K562 (cell line): ENCODE measurements at regions not wholly inside any gene's neighbourhood (a gene's known extent, or its start where the extent isn't known, plus 50 kb on each side); places are given as distances from the start of the nearest gene placed in this dataset.

Experiments
- ATAC-seq: fragments of 200-7000 bp; cut with Tn5 transposase; 3 replicates; pipeline ENCODE4 v1.9.1; 2020; ENCODE audit warnings: moderate library complexity
- BruUV-seq: library from RNA; stranded (reverse); fragments of 400-500 nt; replicated peaks from 2 replicates; lab custom pipeline; 2021; lab: Mats Ljungman, UMichigan
- CTCF ChIA-PET: fragments of 300-600 bp; formaldehyde crosslinking; extraction: SDS; loops from one replicate; lab custom pipeline; 2021; ENCODE audit warnings: low intra/inter-chr PET ratio; lab: Yijun Ruan, JAX
- POLR2A ChIA-PET: fragments of 300-600, 350-650 bp; sonication (Branson Sonifier 250); formaldehyde crosslinking; extraction: SDS; loops from one replicate; lab custom pipeline; 2021; ENCODE audit warnings: antibody characterized with exemption, inconsistent platforms; lab: Yijun Ruan, JAX
- DNase-seq, 4 experiments: peaks; one replicate each; pipeline versions ENCODE4 v3.0.0 to v3.0.0-alpha.2; 2011 to 2018; ENCODE audit warnings: low spot score in 3 of 4, mixed read lengths in 3 of 4; ENCODE audit errors: extremely low read depth in 1 of 4
- FAIRE-seq: peaks from 2 replicates; lab custom pipeline; 2011; peaks lifted over from hg19 to GRCh38; lab: Jason Lieb, UNC
- H2AFZ ChIP-seq: 2 replicates; pipeline ENCODE4 v1.6.0; 2011; ENCODE audit warnings: low read depth, low read length, control low read depth, inconsistent platforms
- H3K27ac ChIP-seq: fragments of 200-600 bp; 3 replicates; pipeline ENCODE4 v1.8.0; 2011; ENCODE audit warnings: low read depth, mild to moderate bottlenecking, control low read depth, inconsistent platforms, low read length, moderate library complexity, mixed read lengths; ENCODE audit errors: extremely low read depth
- H3K27me3 ChIP-seq, 2 experiments: fragments of 300-600 bp in 1 of 2; 2 replicates in 1 of 2; 3 replicates in 1 of 2; pipeline versions ENCODE4 v1.6.0 to v1.8.0; 2011; ENCODE audit warnings: inconsistent platforms in 2 of 2, low read length in 2 of 2, mild to moderate bottlenecking in 1 of 2, mixed read lengths in 1 of 2, moderate library complexity in 1 of 2; ENCODE audit not compliant: control insufficient read depth in 2 of 2, insufficient read depth in 2 of 2
- H3K36me3 ChIP-seq: fragments of 300-600 bp; 3 replicates; pipeline ENCODE4 v1.8.0; 2011; ENCODE audit warnings: mild to moderate bottlenecking, low read length, inconsistent platforms; ENCODE audit not compliant: control insufficient read depth, insufficient read depth
- H3K4me1 ChIP-seq, 2 experiments: fragments of 200-600 bp in 1 of 2; replicated peaks in 1 of 2; 2 replicates in 1 of 2; 3 replicates in 1 of 2; pipeline versions ENCODE4 v1.5.1 to v1.8.0; 2011; ENCODE audit warnings: inconsistent platforms in 2 of 2, low read length in 2 of 2, mild to moderate bottlenecking in 1 of 2, mixed read lengths in 1 of 2, moderate library complexity in 1 of 2; ENCODE audit not compliant: control insufficient read depth in 2 of 2, insufficient read depth in 2 of 2
- H3K4me2 ChIP-seq: 2 replicates; pipeline ENCODE4 v1.6.1; 2011; ENCODE audit warnings: low read length, control low read depth, inconsistent platforms, mixed read lengths; ENCODE audit not compliant: insufficient read depth
- H3K4me3 ChIP-seq: fragments of 200-600 bp; sonication (generic), shearing (Covaris generic); 2 replicates; pipeline ENCODE4 v1.5.1; 2016; ENCODE audit warnings: control low read depth, inconsistent platforms
- H3K79me2 ChIP-seq: fragments of 200-600 bp; 3 replicates; pipeline ENCODE4 v1.8.0; 2011; ENCODE audit warnings: low read length, inconsistent platforms; ENCODE audit not compliant: control insufficient read depth, insufficient read depth
- H3K9ac ChIP-seq, 2 experiments: 2 replicates each; pipeline versions ENCODE4 v1.6.0 to v1.6.1; 2011; ENCODE audit warnings: low read depth in 2 of 2, low read length in 2 of 2, control low read depth in 1 of 2, inconsistent platforms in 1 of 2, mild to moderate bottlenecking in 1 of 2, mixed read lengths in 1 of 2; ENCODE audit not compliant: insufficient read depth in 1 of 2
- H3K9me1 ChIP-seq: one replicate; pipeline ENCODE4 v1.6.0; 2011; ENCODE audit warnings: inconsistent platforms, mild to moderate bottlenecking, low read length, moderate library complexity; ENCODE audit not compliant: control insufficient read depth, insufficient read depth
- H3K9me3 ChIP-seq: replicated peaks from 2 replicates; pipeline ENCODE4 v1.5.1; 2011; ENCODE audit warnings: low read depth, low read length, inconsistent platforms; ENCODE audit not compliant: control insufficient read depth, insufficient read depth
- H4K20me1 ChIP-seq: replicated peaks from 2 replicates; pipeline ENCODE4 v1.6.1; 2011; ENCODE audit warnings: low read length, inconsistent platforms, mixed read lengths; ENCODE audit not compliant: control insufficient read depth, insufficient read depth
- MCM7 ChIP-seq, 2 experiments: fragments of 450-650 bp; IDR thresholded peaks; 2 replicates each; pipeline ENCODE4 v1.6.1; 2016 to 2018
- PRPF4 ChIP-seq: fragments of 200-400 bp; formaldehyde crosslinking; IDR thresholded peaks from one replicate; pipeline ENCODE4 v1.6.1; 2017; ENCODE audit warnings: low read length, low read depth, mild to moderate bottlenecking; ENCODE audit not compliant: insufficient read depth, poor library complexity, severe bottlenecking
- RFX1 ChIP-seq: fragments of 450-650 bp; IDR thresholded peaks from 2 replicates; pipeline ENCODE4 v1.6.1; 2016; ENCODE audit warnings: mild to moderate bottlenecking, moderate library complexity
- RREB1 ChIP-seq: fragments of 250-450 bp; sonication (Bioruptor Pico); IDR thresholded peaks from 2 replicates; pipeline ENCODE4 v1.4.0; 2020
- WGBS: fragments of 100-300 bp; shearing (Covaris generic); methylation state at CpG from one replicate; pipeline ENCODE4 v1.1.6; 2016; ENCODE audit warnings: low coverage, mixed read lengths; ENCODE audit not compliant: insufficient coverage; ENCODE audit errors: missing lambda C conversion rate; 5-methylcytosine and 5-hydroxymethylcytosine counted together
- in situ Hi-C: fragments of 300-500 bp; cut with MboI; formaldehyde crosslinking; loops from 4 replicates; pipeline ENCODE4 v1.15.0; 2018; ENCODE audit warnings: inconsistent platforms, mixed read lengths
- intact Hi-C: fragments of 100-400 bp; cut with micrococcal nuclease; formaldehyde crosslinking; loops from 2 replicates; pipeline ENCODE4 v1.14.2; 2022

GRCh38 chr5:67474597-67475238 lies 278.1 kb upstream of the CD180 start:
- BruUV-seq = no TSS peak
- no peaks in the 10 kb centered on the region for H4K20me1 ChIP-seq
- POLR2A ChIA-PET = no interaction called here
- CTCF ChIA-PET = no interaction called here
- no peaks in the 10 kb centered on the region for H3K9me3 ChIP-seq
- DNase-seq (no peak), ATAC-seq (no peak)
- intact Hi-C loops = no loop called here
- no peak overlapping the region for H3K9ac ChIP-seq
- TF ChIP-seq PRPF4 (no peak), RFX1 (no peak), RREB1 (no peak), MCM7 (IDR thresholded peaks at IDR 0.05) (no peak)
- TF ChIP-seq, all 486 proteins: peak for 0
- Histone ChIP-seq H2AFZ (no peak overlapping the region), H3K27me3 (no peaks in the 10 kb centered on the region), H3K4me3 (no peak overlapping the region), H3K4me2 (no peak overlapping the region), H3K27ac (no peak overlapping the region), H3K79me2 (no peaks in the 10 kb centered on the region), H3K9me1 (no peaks in the 10 kb centered on the region), H3K4me1 (no peaks in the 10 kb centered on the region), H3K36me3 (no peaks in the 10 kb centered on the region)
- 2% methylated on average over 8 of the region's 8 CpGs for WGBS
- in situ Hi-C loops = no loop called here
- FAIRE-seq = no peak
